Stimulated activated CD8-positive, alpha-beta memory T cell treated with anti-CD3 and anti-CD28 coated beads, Interleukin-15, amount 100 ng/mL, for 4 hours (primary cell): ENCODE measurements at regions not wholly inside any gene's neighbourhood (a gene's known extent, or its start where the extent isn't known, plus 50 kb on each side); places are given as distances from the start of the nearest gene placed in this dataset.

Experiments used
- DNase-seq, 2 donors: peaks; one replicate each; pipeline ENCODE4 v3.0.0-alpha.2; 2020; ENCODE audit warnings: low read depth in 2 of 2

GRCh38 chr15:96068897-96069296 is 261.6 kb upstream of the NR2F2 start:
- no peak for DNase-seq

DNA sequence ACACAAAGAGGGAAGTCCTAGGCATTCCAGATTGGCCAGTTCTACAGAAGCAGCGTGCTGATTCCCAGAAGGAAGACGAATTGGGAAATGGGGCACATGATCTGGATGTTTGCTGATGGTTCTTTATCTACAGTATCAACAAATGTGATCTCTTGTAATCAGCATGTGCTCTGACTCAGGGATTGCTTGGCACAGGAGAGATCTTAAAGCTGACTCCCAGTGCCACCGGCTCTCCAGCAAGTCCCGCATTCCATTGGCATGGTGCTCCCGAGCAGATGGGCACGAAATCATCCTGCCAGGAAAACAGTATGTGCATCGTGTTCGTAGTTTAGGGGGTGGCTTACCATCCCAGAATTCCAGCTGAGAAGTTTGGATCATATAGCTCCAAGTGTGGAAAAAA is 259.9 kb upstream of the NR2F2 start:
- no peak for DNase-seq

DNA sequence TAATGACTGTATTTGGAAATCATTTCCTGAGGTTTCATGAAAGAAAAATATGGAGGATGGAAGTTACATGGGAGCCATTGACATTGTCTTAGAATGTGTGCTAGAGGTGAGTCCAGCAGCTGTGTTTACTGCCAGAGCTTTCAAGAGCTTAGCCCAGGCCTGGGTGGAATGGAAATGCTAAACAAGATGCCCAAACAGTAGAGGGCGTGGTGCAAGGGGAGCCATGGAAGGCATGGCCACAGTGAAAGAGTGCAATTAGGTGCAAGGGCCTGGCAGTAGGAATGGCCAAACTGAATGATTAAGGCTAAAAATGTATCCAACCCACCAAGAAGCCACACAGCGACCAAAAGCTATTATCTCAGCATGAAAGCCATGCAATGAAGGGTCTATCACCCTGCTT is 257.7 kb upstream of the NR2F2 start:
- DNase-seq, result no peak

DNA sequence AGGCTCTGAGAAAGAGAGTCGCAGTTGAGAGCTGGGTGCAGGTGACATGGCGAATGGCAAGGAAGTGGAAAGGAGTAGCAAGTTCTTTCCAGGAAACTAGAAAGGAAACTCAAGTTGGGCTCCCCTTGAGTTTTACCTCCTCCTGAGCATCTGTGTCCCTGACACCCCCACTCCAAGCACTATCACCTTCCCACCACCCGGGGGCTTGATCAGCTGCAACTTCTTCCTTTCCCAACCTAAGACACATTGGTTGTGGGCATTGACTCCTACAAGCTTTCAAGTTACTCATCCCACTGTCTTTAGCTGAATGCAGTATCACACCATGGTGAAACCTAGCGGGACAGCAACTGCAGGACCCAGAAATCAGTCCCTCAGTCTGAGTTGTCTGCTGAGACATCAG is 256.6 kb upstream of the NR2F2 start:
- DNase-seq, result no peak

DNA sequence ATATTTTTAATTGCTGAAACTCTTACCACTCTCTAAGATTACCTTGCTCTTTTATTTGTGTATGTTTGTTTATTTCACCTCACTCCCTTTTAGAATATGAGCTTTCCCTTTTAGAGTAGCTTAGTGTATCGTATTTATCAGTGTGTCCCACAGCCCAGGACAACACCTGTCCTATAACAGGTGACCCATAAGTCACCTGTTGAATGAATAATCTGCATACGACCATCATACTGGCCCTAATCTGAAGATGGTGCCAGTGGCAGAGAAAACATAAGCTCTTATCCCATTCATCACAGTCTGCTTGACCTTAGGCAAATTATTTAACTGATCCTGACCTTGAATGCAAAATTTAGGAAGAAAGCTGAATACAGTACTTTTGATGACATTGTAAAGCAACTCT is 254.6 kb upstream of the NR2F2 start:
- no peak for DNase-seq

DNA sequence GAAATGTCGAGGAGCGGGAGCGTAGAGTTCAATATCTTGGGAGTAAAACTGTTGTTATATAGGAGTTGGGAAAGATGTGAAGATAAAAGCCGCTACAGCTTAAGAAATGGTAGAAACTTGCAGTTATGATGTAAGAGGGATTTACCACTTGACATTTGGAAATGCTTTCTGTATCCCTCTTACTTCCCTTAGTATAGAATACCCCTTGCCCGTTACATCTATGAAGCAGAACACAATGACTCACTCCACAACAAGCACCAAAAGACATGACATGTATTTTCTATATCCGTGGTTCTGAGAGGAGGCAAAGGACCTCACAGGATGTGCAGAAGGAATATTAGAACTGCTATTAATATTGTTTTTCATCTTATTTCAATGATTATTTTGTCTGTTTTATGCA is 254.2 kb upstream of the NR2F2 start:
- no peak for DNase-seq

- no peak for DNase-seq
These were observed 251.5 kb upstream of the NR2F2 start for GRCh38 chr15:96079041-96079440.

GRCh38 chr15:96079882-96080281 is 250.6 kb upstream of the NR2F2 start:
- no peak for DNase-seq

DNA sequence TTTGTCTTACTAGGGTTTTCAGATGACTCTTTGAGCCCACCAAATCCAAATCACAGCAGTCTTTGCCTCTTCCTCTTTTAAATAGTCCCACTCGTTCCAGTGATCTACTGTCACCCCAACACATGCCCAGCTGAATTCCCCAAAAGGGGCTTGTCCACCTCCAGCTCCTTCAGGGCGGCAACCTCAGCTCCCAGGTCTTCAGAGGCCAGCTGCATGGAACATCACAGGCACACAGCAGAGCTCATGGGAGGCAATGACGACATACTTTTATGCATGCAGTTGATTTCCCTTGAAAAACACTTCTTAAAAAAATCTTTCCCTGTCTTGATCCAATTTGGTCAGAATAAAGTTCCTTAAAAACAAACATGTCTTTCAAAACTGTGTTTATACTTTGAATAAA is 244.3 kb upstream of the NR2F2 start:
- DNase-seq, result no peak

GRCh38 chr15:96087180-96087884 is 243.2 kb upstream of the NR2F2 start:
- DNase-seq, result no peak

- DNase-seq, result no peak
These were observed 241.8 kb upstream of the NR2F2 start for GRCh38 chr15:96088650-96089049.

DNA sequence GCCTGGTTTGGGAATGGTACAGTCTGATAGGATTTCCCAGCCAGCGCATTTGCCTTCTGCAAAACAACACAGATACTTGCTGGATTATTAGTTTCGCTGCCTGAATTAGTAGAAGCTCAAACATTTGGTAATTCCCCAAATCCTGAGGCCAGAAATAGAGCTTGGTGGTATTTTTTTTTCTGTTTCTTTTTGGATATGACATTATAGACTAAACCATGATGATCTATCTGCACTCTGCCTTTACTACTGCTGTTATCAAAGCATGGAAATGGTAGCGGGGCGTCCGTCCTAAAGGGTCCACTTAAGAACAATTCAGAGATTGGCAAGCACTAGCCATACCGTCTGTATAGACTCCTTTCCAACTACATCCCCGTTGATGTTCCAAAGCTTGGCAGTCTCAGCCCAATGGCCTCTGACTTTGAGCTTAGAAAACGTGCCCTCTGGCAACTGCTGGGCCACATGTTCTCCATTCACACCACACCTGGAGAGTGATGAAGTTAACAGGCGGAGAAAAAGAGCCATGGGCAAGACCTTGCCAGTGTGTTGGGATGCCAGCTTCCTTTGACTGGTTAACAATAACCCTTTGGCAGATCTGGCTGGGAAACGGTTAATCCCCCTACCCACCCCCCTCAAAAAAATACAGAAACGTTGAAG is 241.0 kb upstream of the NR2F2 start:
- no peak for DNase-seq

GRCh38 chr15:96092186-96092585 is 238.3 kb upstream of the NR2F2 start:
- no peak for DNase-seq

GRCh38 chr15:96093063-96093462 is 237.4 kb upstream of the NR2F2 start:
- DNase-seq, result no peak

- DNase-seq, result no peak
These were observed 232.8 kb upstream of the NR2F2 start for GRCh38 chr15:96097661-96098060.

DNA sequence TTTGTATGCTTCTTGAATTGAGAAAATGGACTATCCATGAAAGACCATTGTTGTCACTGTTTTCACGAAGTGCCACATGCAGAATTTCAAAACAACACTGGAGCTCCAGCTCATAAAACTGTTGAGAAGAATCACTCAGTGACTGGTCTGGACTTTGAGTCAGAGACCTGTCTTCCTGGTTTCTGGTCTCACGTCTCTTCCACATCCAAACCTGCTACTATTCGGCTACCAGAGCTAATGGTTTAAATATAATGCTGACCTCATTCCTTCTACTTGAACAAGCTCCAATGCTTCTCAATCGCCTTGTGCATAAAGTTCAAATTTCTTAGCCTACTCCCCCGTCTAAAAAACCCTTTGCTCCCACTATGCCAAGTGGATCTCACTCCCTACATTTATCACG is 227.9 kb upstream of the NR2F2 start:
- no peak for DNase-seq

DNA sequence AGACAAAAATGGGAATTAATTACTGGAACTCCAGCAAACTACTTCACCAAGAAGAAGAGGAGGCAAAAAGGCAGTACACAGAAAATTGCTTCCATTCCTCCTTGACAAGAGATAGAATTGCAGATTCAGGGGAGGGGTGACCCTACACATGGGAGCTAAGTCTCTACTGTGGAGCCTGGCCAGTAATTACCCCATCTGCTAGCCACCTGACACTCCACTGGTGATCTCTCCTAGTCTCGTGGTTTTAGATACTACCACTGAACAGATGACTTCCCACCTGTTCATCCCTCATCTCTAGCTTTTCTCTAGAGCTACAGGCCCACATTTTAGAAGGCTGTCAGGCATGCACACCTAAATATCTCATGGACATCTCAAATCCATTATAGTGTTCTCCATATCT is 224.3 kb upstream of the NR2F2 start:
- DNase-seq, result no peak

DNA sequence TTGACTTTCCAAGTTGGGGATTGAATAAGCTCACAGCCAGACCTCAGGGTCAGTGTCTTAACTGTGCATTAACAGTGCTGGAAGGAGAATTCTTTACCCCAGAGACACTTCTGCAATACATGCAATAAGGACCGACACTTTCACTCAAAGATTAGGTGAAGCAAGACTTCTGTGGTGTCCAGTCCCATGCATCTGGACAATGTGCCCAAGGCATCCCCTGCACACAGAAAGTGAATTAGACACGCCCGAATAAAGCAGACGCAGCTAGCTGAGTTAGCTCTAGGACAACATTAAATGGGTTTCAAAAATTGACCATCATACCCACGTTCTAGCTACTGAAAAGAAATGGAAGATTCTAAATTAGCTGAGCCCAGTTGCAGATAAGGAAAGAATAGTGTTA is 223.9 kb upstream of the NR2F2 start:
- no peak for DNase-seq

DNA sequence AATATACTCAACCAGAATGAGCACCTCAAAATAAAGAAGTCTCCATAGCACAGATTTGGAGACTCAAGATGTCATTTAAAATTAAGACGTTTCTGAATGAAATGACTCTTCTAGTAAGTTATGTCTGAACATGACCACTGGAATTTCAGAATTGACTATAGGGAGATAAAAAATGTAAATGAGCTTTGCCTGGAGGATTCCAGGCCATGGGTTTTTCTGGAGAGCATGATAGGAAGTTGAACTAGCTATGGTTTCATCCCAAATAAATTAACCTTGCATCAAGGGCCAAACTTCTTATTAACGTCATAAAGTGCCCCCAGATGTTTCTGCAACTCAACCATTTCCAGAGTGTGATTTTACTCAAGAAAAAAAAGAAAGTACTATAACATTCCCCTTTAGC is 222.6 kb upstream of the NR2F2 start:
- DNase-seq, result no peak

DNA sequence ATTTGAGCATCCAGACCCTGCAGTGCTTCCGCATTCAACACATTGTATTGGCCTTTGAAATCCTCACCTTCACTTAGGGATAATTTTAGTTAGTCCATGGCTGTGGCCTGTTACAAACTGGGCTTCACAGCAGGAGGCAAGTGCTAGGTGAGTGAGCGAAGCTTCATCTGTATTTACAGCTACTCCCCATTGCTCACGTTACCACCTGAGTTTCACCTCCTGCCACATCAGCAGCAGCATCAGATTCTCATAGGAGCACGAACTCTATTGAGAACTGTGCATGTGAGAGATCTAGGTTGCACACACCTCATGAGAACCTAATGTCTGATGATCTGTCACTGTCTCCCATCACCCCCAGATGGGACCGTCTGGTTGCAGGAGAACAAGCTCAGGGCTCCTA is 222.1 kb upstream of the NR2F2 start:
- DNase-seq, result no peak

DNA sequence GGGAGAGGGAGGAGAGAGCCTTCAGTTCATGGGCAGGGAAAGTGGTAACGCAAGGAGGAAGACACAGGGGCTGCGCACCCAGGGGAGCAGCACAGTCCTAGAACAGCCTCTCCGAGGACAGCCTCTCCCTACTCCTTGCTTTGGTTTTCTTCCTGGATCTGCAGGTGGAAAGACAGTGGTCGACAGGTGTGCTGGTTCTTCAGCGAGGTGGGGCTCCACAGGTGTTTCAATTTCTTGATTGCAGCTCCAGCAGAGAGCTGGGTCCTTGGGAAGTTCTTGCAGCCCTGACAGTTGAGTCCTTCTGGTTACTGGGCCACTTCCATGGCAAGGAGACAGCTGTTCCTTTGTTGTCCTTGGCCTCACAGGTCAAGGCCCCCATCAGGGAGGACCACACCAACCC is 220.7 kb upstream of the NR2F2 start:
- no peak for DNase-seq

DNA sequence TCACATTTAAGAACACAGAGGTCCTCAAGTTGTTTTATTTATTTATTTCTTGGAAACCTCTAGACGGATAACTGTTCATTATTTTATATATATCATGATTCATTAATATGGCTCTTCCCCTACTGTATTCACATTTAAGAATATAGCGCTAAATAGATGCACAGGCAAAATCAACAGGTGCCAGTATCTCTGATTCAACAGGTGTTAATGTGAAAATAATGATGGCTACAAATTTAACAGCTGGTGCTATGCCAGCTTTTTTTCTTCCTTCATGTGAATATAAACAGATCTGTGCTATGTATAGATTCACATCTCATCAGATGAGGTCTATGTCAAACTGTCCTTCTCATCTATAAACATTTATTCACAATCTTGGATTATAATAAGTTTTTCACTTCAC is 218.5 kb upstream of the NR2F2 start:
- DNase-seq, result no peak

DNA sequence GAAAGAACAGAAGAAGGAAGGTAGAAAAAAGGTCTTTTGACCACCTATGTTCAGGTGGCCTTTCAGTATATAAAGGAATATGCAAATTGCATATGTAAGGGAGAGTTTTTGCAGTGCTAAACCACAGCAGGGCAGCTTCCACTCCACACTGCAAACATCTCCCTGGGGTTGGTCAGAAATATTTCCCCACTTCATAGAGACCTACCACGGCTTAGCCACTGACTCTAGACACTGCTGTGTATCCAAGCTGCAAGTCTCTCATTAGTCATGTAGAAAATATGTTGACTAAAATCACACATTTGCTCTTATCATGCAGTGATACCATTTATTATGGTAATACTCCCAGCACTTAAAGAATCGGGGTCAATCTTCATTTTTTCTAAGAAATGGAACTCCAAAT is 214.9 kb upstream of the NR2F2 start:
- no peak for DNase-seq

GRCh38 chr15:96117270-96117669 is 213.2 kb upstream of the NR2F2 start:
- no peak for DNase-seq
